Uterus (tissue), 3 donors: ENCODE measurements at regions not wholly inside any gene's neighbourhood (a gene's known extent, or its start where the extent isn't known, plus 50 kb on each side); places are given as distances from the start of the nearest gene placed in this dataset.

ENCODE experiments used
- DNase-seq, 2 donors: peaks; one replicate each; pipeline ENCODE4 v3.0.0-alpha.2; 2019 to 2020
- H3K27ac ChIP-seq, 2 donors: fragments of 200-600 bp; sonication (generic); 1 replicate in 1 of 2; 2 replicates in 1 of 2; pipeline ENCODE4 v1.5.1; 2016 to 2018
- H3K27me3 ChIP-seq, 2 donors: fragments of 200-600 bp; sonication (generic); one replicate each; pipeline ENCODE4 v1.5.1; 2018 to 2019; ENCODE audit warnings: control low read depth in 1 of 2
- H3K36me3 ChIP-seq, 2 donors: fragments of 200-600 bp; sonication (generic); one replicate each; pipeline ENCODE4 v1.5.1; 2019; ENCODE audit warnings: control low read depth in 1 of 2
- H3K4me1 ChIP-seq, 2 donors: fragments of 200-600 bp; sonication (generic); one replicate each; pipeline ENCODE4 v1.5.1; 2018 to 2019; ENCODE audit warnings: control low read depth in 1 of 2
- H3K4me3 ChIP-seq, 2 donors: fragments of 200-600 bp; sonication (generic); 1 replicate in 1 of 2; 2 replicates in 1 of 2; pipeline ENCODE4 v1.5.1; 2018 to 2019; ENCODE audit warnings: mild to moderate bottlenecking in 1 of 2
- H3K9me3 ChIP-seq, 2 donors: fragments of 200-600 bp; sonication (generic); one replicate each; pipeline ENCODE4 v1.5.1; 2019; ENCODE audit warnings: control low read depth in 1 of 2
- CTCF ChIP-seq, 4 experiments: fragments of 200-600 bp in 2 of 4; fragments of 450-650 bp in 2 of 4; sonication (generic) in 2 of 4; IDR thresholded peaks; one replicate each; pipeline ENCODE4 v1.5.1; 2016 to 2019; ENCODE audit warnings: antibody characterized with exemption in 4 of 4, mild to moderate bottlenecking in 2 of 4, moderate library complexity in 1 of 4
- POLR2A ChIP-seq, 2 donors: fragments of 450-650 bp; IDR thresholded peaks; one replicate each; pipeline ENCODE4 v1.6.1; 2016; ENCODE audit warnings: antibody characterized with exemption in 2 of 2, mild to moderate bottlenecking in 1 of 2, moderate library complexity in 1 of 2
- intact Hi-C: fragments of 100-400 bp; cut with DNase I; formaldehyde crosslinking; loops from one replicate; pipeline ENCODE4 v1.15.1; 2023; ENCODE audit warnings: low total_unique reads
- donor health status: DM: yes; HTN: yes; CAD: no.

DNA sequence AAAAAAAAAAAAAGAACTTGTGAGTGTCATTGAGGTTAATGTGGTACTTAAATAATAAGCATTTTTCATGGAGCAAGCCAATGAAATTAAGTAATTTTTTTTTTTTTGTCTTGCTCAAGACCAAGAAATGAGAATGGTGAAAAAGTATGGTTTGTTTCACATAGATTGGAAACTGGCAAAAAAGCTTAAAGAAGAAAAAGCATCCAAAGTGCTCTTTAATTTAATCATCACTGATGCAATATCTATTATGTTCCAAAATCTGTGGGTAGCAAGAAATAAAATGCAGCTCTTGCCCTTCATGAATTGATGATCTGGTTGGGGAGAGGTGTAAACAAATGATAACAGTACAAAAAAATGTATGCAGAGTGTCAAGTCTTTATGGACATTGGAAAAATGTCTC lies 980.6 kb downstream of the REEP3 start:
- Histone ChIP-seq H3K27me3 (no peaks in the 10 kb centered on the region), H3K9me3 (no peaks in the 10 kb centered on the region), H3K36me3 (no peaks in the 10 kb centered on the region), H3K4me3 (no peak overlapping the region), H3K4me1 (no peaks in the 10 kb centered on the region), H3K27ac (no peak overlapping the region)
- DNase-seq: no peak
- intact Hi-C loops: no loop called here
- TF ChIP-seq POLR2A (IDR thresholded peaks at IDR 0.05): no peak
- TF ChIP-seq CTCF (IDR thresholded peaks at IDR 0.05): no peak

DNA sequence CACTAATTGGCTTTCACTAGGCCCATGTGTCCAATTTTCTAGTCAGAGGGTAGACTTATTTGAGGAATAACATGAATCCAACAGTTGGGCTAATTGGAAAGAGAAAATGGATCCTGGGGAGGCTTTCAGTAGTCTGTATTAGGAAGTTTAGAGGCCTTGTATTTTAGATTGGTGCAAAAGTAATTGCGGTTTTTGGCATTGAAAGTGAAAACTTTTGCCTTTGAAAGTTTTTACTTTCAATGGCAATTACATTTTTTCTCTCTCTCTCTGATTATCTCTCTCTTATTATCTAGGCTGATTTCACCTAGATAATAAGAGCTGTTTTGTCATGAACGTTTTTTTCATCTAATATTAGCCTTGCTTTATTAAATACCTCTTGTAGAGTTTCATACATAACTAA lies 981.7 kb downstream of the REEP3 start:
- H3K27ac ChIP-seq: no peak overlapping the region
- TF ChIP-seq CTCF (IDR thresholded peaks at IDR 0.05): no peak
- no peak for TF ChIP-seq POLR2A (IDR thresholded peaks at IDR 0.05)
- intact Hi-C loops: no loop called here
- no peak overlapping the region for H3K4me3 ChIP-seq
- no peaks in the 10 kb centered on the region for H3K9me3 ChIP-seq
- no peaks in the 10 kb centered on the region for H3K4me1 ChIP-seq
- H3K27me3 ChIP-seq: no peaks in the 10 kb centered on the region
- no peaks in the 10 kb centered on the region for H3K36me3 ChIP-seq
- no peak for DNase-seq

GRCh38 chr10:64503429-64503828 lies 982.2 kb downstream of the REEP3 start:
- H3K4me3 ChIP-seq: no peak overlapping the region
- TF ChIP-seq POLR2A (IDR thresholded peaks at IDR 0.05): no peak
- no peak for TF ChIP-seq CTCF (IDR thresholded peaks at IDR 0.05)
- H3K27ac ChIP-seq: no peak overlapping the region
- H3K4me1 ChIP-seq: no peaks in the 10 kb centered on the region
- no peaks in the 10 kb centered on the region for H3K27me3 ChIP-seq
- no peaks in the 10 kb centered on the region for H3K36me3 ChIP-seq
- no peak for DNase-seq
- intact Hi-C loops: no loop called here
- no peaks in the 10 kb centered on the region for H3K9me3 ChIP-seq

DNA sequence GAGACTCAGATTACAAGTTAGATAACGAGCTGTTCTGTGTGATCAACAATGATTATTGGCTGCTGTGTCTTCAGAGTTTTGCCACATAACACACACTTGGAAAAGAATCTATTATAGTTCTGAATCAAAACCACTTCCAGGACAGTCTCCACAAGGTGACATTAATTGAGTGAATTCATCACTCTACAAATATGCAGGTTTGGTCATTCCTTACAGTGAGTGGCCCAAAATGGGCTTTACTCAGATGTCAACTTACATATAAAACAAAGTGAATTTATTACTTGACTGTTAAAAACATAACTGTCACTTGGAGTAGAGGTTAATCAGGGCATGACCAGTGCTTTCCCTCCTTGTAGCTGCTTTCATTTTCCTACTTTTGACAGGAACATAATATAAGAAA lies 984.3 kb downstream of the REEP3 start:
- intact Hi-C loops: no loop called here
- no peak for TF ChIP-seq CTCF (IDR thresholded peaks at IDR 0.05)
- no peak for TF ChIP-seq POLR2A (IDR thresholded peaks at IDR 0.05)
- no peaks in the 10 kb centered on the region for H3K27me3 ChIP-seq
- no peaks in the 10 kb centered on the region for H3K9me3 ChIP-seq
- no peaks in the 10 kb centered on the region for H3K36me3 ChIP-seq
- H3K27ac ChIP-seq: no peak overlapping the region
- DNase-seq: no peak
- H3K4me1 ChIP-seq: no peaks in the 10 kb centered on the region
- no peak overlapping the region for H3K4me3 ChIP-seq

GRCh38 chr10:64506963-64507362 lies 985.8 kb downstream of the REEP3 start:
- Histone ChIP-seq H3K27ac (no peak overlapping the region), H3K27me3 (no peaks in the 10 kb centered on the region), H3K36me3 (no peaks in the 10 kb centered on the region), H3K4me1 (no peaks in the 10 kb centered on the region), H3K9me3 (no peaks in the 10 kb centered on the region), H3K4me3 (no peak overlapping the region)
- TF ChIP-seq POLR2A (IDR thresholded peaks at IDR 0.05): no peak
- no peak for TF ChIP-seq CTCF (IDR thresholded peaks at IDR 0.05)
- intact Hi-C loops: no loop called here
- DNase-seq: no peak
